ENCODE measurements at regions not wholly inside any gene's neighbourhood (a gene's known extent, or its start where the extent isn't known, plus 50 kb on each side); places are given as distances from the start of the nearest gene placed in this dataset.

- peak; percentile 30; the same call in 1 of the 2 replicates for TF ChIP-seq CTCF (IDR thresholded peaks at IDR 0.05; ENCODE audit: insufficient read depth, low read depth, low read length)
- POLR2A ChIA-PET: no interaction called here
- Histone ChIP-seq H3K27me3 (ENCODE audit: control insufficient read depth, insufficient read depth, low read length) (no peaks in the 10 kb centered on the region), H3K36me3 (ENCODE audit: control insufficient read depth, insufficient read depth, low read length) (no peaks in the 10 kb centered on the region; the same call in 1 of the 2 replicates), H3K4me3 (ENCODE audit: low read depth, low read length) (no peak overlapping the region)
- DNase-seq (ENCODE audit: low read depth): no peak
- CTCF ChIA-PET: interaction anchor here (0.5 to 1.0 kb wide), 2 partner anchors 79 to 217 kb away, joined by 3 to 6 read pairs; no protein-coding TSS in a partner anchor
These were observed 216.3 kb downstream of the BCL11A start for GRCh38 chr2:60337142-60337497.

- Histone ChIP-seq H3K36me3 (ENCODE audit: control insufficient read depth, insufficient read depth, low read length) (no peaks in the 10 kb centered on the region; the same call in 1 of the 2 replicates), H3K4me3 (ENCODE audit: low read depth, low read length) (no peak overlapping the region), H3K27me3 (ENCODE audit: control insufficient read depth, insufficient read depth, low read length) (no peaks in the 10 kb centered on the region)
- ChIA-PET POLR2A (no interaction called here), CTCF (interaction anchor here (0.5 to 1.0 kb wide), 2 partner anchors 79 to 218 kb away, joined by 3 to 6 read pairs; no protein-coding TSS in a partner anchor)
- DNase-seq (ENCODE audit: low read depth): no peak
- no peak for TF ChIP-seq CTCF (IDR thresholded peaks at IDR 0.05; ENCODE audit: insufficient read depth, low read depth, low read length)
These were observed 216.9 kb downstream of the BCL11A start for GRCh38 chr2:60336442-60337141.

GRCh38 chr2:60335533-60336237 lies 217.8 kb downstream of the BCL11A start:
- TF ChIP-seq CTCF (IDR thresholded peaks at IDR 0.05; ENCODE audit: insufficient read depth, low read depth, low read length): no peak
- DNase-seq (ENCODE audit: low read depth): no peak
- Histone ChIP-seq H3K4me3 (ENCODE audit: low read depth, low read length) (no peak overlapping the region), H3K27me3 (ENCODE audit: control insufficient read depth, insufficient read depth, low read length) (no peaks in the 10 kb centered on the region), H3K36me3 (ENCODE audit: control insufficient read depth, insufficient read depth, low read length) (no peaks in the 10 kb centered on the region)
- POLR2A ChIA-PET: no interaction called here
- CTCF ChIA-PET: interaction anchor here (0.6 kb wide), 1 partner anchor 12 kb away, joined by 3 read pairs; no protein-coding TSS in a partner anchor

GRCh38 chr2:60334610-60335009 lies 218.8 kb downstream of the BCL11A start:
- H3K36me3 ChIP-seq (ENCODE audit: control insufficient read depth, insufficient read depth, low read length): no peaks in the 10 kb centered on the region
- no peak overlapping the region for H3K4me3 ChIP-seq (ENCODE audit: low read depth, low read length)
- TF ChIP-seq CTCF (IDR thresholded peaks at IDR 0.05; ENCODE audit: insufficient read depth, low read depth, low read length): no peak
- ChIA-PET CTCF (no interaction called here), POLR2A (no interaction called here)
- no peaks in the 10 kb centered on the region for H3K27me3 ChIP-seq (ENCODE audit: control insufficient read depth, insufficient read depth, low read length)
- no peak for DNase-seq (ENCODE audit: low read depth)

- Histone ChIP-seq H3K27me3 (ENCODE audit: control insufficient read depth, insufficient read depth, low read length) (no peaks in the 10 kb centered on the region), H3K4me3 (ENCODE audit: low read depth, low read length) (no peak overlapping the region), H3K36me3 (ENCODE audit: control insufficient read depth, insufficient read depth, low read length) (no peaks in the 10 kb centered on the region)
- ChIA-PET CTCF (interaction anchor here (1.1 kb wide), 1 partner anchor 11 kb away, joined by 3 read pairs; no protein-coding TSS in a partner anchor), POLR2A (no interaction called here)
- no peak for TF ChIP-seq CTCF (IDR thresholded peaks at IDR 0.05; ENCODE audit: insufficient read depth, low read depth, low read length)
- DNase-seq (ENCODE audit: low read depth): no peak
These were observed 220.2 kb downstream of the BCL11A start for GRCh38 chr2:60333264-60333663.
